ENCODE measurements at regions not wholly inside any gene's neighbourhood (a gene's known extent, or its start where the extent isn't known, plus 50 kb on each side); places are given as distances from the start of the nearest gene placed in this dataset.

DNA sequence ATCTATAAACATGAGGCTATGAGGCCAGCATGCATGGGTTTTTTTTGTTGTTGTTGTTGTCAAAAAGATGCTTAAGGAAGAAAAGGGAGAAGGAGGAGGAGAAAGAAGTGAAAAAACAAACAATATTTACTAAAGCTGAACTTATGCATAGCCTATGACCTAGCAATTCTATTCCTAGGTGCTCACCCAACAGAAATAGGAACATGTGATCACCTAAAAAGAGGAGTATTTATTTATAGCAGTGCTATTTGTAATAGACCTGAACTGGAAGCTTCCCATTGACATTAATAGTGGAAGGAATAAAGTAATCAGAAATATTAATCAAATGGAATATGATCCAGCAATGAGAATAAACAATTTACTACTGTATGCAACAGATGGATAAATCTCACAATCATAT, 156.5 kb upstream of the OLIG3 start:
- TF ChIP-seq, protein P1, sequence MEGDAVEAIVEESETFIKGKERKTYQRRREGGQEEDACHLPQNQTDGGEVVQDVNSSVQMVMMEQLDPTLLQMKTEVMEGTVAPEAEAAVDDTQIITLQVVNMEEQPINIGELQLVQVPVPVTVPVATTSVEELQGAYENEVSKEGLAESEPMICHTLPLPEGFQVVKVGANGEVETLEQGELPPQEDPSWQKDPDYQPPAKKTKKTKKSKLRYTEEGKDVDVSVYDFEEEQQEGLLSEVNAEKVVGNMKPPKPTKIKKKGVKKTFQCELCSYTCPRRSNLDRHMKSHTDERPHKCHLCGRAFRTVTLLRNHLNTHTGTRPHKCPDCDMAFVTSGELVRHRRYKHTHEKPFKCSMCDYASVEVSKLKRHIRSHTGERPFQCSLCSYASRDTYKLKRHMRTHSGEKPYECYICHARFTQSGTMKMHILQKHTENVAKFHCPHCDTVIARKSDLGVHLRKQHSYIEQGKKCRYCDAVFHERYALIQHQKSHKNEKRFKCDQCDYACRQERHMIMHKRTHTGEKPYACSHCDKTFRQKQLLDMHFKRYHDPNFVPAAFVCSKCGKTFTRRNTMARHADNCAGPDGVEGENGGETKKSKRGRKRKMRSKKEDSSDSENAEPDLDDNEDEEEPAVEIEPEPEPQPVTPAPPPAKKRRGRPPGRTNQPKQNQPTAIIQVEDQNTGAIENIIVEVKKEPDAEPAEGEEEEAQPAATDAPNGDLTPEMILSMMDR (IDR thresholded peaks at IDR 0.05), result no peak
- TF ChIP-seq POLR2A (IDR thresholded peaks at IDR 0.05) (no peak), EP300 (IDR thresholded peaks at IDR 0.05) (no peak)
